ENCODE measurements at regions not wholly inside any gene's neighbourhood (a gene's known extent, or its start where the extent isn't known, plus 50 kb on each side); places are given as distances from the start of the nearest gene placed in this dataset.

- TF ChIP-seq, protein P1, sequence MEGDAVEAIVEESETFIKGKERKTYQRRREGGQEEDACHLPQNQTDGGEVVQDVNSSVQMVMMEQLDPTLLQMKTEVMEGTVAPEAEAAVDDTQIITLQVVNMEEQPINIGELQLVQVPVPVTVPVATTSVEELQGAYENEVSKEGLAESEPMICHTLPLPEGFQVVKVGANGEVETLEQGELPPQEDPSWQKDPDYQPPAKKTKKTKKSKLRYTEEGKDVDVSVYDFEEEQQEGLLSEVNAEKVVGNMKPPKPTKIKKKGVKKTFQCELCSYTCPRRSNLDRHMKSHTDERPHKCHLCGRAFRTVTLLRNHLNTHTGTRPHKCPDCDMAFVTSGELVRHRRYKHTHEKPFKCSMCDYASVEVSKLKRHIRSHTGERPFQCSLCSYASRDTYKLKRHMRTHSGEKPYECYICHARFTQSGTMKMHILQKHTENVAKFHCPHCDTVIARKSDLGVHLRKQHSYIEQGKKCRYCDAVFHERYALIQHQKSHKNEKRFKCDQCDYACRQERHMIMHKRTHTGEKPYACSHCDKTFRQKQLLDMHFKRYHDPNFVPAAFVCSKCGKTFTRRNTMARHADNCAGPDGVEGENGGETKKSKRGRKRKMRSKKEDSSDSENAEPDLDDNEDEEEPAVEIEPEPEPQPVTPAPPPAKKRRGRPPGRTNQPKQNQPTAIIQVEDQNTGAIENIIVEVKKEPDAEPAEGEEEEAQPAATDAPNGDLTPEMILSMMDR (conservative IDR thresholded peaks at IDR 0.05 in 1 of 2, IDR thresholded peaks at IDR 0.05 in 1 of 2; ENCODE audit: extremely low read depth in 1 of 2, insufficient read depth in 1 of 2, low read depth in 1 of 2, low read length in 2 of 2): no peak
- TF ChIP-seq EZH2 (IDR thresholded peaks at IDR 0.05; ENCODE audit: borderline replicate concordance, low read length): no peak
These were observed 116.4 kb upstream of the RPL38 start for GRCh38 chr17:74087002-74087585.
